ENCODE measurements at regions not wholly inside any gene's neighbourhood (a gene's known extent, or its start where the extent isn't known, plus 50 kb on each side); places are given as distances from the start of the nearest gene placed in this dataset.

DNA sequence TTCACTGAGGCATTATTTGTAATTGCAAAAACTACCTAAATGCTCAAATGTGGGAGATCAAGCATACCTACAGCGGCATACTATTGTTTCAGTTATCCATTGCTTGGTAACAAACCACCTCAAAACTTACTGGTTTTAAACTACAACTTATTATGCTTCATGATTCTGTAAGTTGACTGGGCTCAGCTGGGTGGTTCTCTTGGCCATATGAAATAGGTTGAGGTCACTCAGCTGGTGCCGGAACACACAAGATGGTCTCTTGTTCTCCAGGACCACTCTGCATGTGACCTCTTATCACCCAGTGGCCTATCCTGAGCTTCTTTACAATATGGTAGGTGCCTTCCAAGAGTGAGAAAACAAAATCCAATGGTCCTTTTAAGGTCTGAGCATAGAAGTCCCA, 195.4 kb upstream of the FGGY start:
- ChIA-PET CTCF (no interaction called here), POLR2A (ENCODE audit: low non-redundant PET) (no interaction called here)
- H3K27ac ChIP-seq (ENCODE audit: low read depth, low read length, poor library complexity, severe bottlenecking) = no peak overlapping the region
- H3K4me3 ChIP-seq (ENCODE audit: low read depth, low read length, poor library complexity, severe bottlenecking) = no peak overlapping the region
- intact Hi-C loops (cut with micrococcal nuclease; ENCODE audit: unreplicated experiment) = no loop called here
- no peaks in the 10 kb centered on the region for H3K36me3 ChIP-seq (ENCODE audit: insufficient read depth, low read length, poor library complexity, severe bottlenecking)
- no peaks in the 10 kb centered on the region for H3K9me3 ChIP-seq (ENCODE audit: low read depth, low read length, poor library complexity, severe bottlenecking)
- DNase-seq (ENCODE audit: low spot score) = no peak
- H3K4me1 ChIP-seq (ENCODE audit: insufficient read depth, low read length, poor library complexity, severe bottlenecking) = no peaks in the 10 kb centered on the region
- H3K27me3 ChIP-seq (replicated peaks; ENCODE audit: insufficient read depth, low read depth, low read length, poor library complexity) = no peaks in the 10 kb centered on the region
- BruUV-seq (replicated peaks) = no TSS peak
- TF ChIP-seq CTCF (conservative IDR thresholded peaks at IDR 0.05; ENCODE audit: low read depth, low read length) = no peak
- no peak for TF ChIP-seq EZH2 (IDR thresholded peaks at IDR 0.05; ENCODE audit: borderline replicate concordance, low read depth, low read length, poor library complexity, severe bottlenecking)

DNA sequence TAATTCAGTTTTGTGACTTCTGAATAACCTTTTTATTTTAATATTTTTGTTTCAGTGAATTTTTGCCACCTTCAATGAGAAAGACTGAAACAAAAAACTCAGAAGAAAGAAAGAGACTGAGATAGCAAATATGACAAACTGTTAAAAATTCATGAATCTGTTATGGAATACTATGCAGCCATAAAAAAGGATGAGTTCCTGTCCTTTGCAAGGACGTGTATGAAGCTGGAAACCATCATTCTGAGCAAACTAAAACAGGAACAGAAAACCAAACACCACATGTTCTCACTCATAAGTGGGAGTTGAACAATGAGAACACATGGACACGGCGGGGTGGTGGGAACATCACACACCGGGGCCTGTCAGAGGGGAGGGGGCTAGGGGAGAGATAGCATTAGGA, 193.4 kb upstream of the FGGY start:
- Histone ChIP-seq H3K9me3 (ENCODE audit: low read depth, low read length, poor library complexity, severe bottlenecking) (no peaks in the 10 kb centered on the region), H3K27me3 (replicated peaks; ENCODE audit: insufficient read depth, low read depth, low read length, poor library complexity) (no peaks in the 10 kb centered on the region), H3K27ac (ENCODE audit: low read depth, low read length, poor library complexity, severe bottlenecking) (no peak overlapping the region), H3K36me3 (ENCODE audit: insufficient read depth, low read length, poor library complexity, severe bottlenecking) (no peaks in the 10 kb centered on the region), H3K4me1 (ENCODE audit: insufficient read depth, low read length, poor library complexity, severe bottlenecking) (no peaks in the 10 kb centered on the region), H3K4me3 (ENCODE audit: low read depth, low read length, poor library complexity, severe bottlenecking) (no peak overlapping the region)
- no TSS peak for BruUV-seq (replicated peaks)
- no peak for DNase-seq (ENCODE audit: low spot score)
- TF ChIP-seq EZH2 (IDR thresholded peaks at IDR 0.05; ENCODE audit: borderline replicate concordance, low read depth, low read length, poor library complexity, severe bottlenecking) (no peak), CTCF (conservative IDR thresholded peaks at IDR 0.05; ENCODE audit: low read depth, low read length) (no peak)
- intact Hi-C loops (cut with micrococcal nuclease; ENCODE audit: unreplicated experiment) = no loop called here
- ChIA-PET CTCF (no interaction called here), POLR2A (ENCODE audit: low non-redundant PET) (no interaction called here)

DNA sequence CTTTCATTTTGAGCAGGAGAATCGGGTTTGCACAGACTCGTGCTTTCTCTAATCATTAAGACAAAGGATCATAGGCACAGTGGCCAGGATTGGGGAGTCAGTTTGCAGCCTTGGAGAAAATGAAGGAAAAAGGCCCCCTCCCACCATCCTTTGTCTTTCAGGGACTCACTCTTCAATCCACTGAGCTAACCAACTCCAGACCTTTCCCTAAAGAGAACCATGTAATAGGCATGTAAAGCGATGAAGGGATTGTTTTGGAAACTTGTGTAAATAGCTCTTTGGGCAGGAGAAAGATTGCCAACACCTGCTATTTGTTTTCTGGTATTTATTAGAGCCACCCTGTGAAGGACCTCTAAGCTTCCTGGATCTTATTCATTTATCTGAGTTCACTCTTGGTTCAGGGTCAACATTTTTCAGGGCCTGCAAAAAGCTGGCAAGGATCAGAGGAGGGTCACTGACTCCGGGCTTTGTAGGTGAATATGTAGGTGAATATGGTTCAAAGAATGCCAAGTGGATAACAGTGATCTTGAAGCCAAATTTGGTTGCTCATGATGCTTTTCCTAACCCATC, 192.6 kb upstream of the FGGY start:
- no peaks in the 10 kb centered on the region for H3K27me3 ChIP-seq (replicated peaks; ENCODE audit: insufficient read depth, low read depth, low read length, poor library complexity)
- H3K27ac ChIP-seq (ENCODE audit: low read depth, low read length, poor library complexity, severe bottlenecking) = no peak overlapping the region
- DNase-seq (ENCODE audit: low spot score) = no peak
- H3K9me3 ChIP-seq (ENCODE audit: low read depth, low read length, poor library complexity, severe bottlenecking) = no peaks in the 10 kb centered on the region
- no peaks in the 10 kb centered on the region for H3K36me3 ChIP-seq (ENCODE audit: insufficient read depth, low read length, poor library complexity, severe bottlenecking)
- intact Hi-C loops (cut with micrococcal nuclease; ENCODE audit: unreplicated experiment) = no loop called here
- no peak overlapping the region for H3K4me3 ChIP-seq (ENCODE audit: low read depth, low read length, poor library complexity, severe bottlenecking)
- ChIA-PET CTCF (no interaction called here), POLR2A (ENCODE audit: low non-redundant PET) (no interaction called here)
- BruUV-seq (replicated peaks) = no TSS peak
- no peak for TF ChIP-seq CTCF (conservative IDR thresholded peaks at IDR 0.05; ENCODE audit: low read depth, low read length)
- TF ChIP-seq EZH2 (IDR thresholded peaks at IDR 0.05; ENCODE audit: borderline replicate concordance, low read depth, low read length, poor library complexity, severe bottlenecking) = no peak
- H3K4me1 ChIP-seq (ENCODE audit: insufficient read depth, low read length, poor library complexity, severe bottlenecking) = no peaks in the 10 kb centered on the region

All from A673 (cell line).